ENCODE measurements at regions not wholly inside any gene's neighbourhood (a gene's known extent, or its start where the extent isn't known, plus 50 kb on each side); places are given as distances from the start of the nearest gene placed in this dataset.

DNA sequence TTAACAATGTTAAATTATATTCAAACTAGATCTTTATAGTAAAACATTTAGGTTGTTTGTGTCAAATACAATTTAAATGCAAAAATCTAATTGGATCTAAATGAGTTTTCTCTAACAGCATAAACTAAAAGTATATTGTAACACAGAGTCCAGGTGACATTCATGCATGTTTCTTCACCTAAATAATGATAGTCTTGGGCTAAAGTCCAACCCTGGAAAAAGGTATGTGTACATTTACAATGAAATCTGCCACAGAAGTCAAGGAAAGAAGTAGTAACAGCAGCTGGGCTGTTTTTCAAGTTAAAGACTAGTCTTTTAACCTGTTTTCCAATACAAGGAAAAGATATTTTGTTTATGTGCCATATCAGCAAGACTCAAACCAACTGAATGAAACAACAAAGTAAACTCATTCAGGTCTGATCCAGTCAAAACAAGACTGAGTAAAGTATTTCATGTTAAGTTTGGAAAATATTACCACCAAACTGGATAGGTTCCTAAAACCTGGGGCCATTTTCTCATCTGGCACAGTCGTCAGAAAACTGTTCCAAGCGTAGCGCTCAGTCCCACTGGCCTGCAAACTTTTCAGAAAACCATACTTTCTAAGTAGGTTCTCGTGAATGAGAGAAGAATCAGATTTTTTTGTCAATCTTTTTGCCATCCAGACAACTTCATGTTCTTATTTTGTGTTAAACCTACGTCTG lies 349.2 kb downstream of the HGF start:
- no peak for DNase-seq (ENCODE audit: low spot score)
- TF ChIP-seq, protein P1, sequence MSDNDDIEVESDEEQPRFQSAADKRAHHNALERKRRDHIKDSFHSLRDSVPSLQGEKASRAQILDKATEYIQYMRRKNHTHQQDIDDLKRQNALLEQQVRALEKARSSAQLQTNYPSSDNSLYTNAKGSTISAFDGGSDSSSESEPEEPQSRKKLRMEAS (IDR thresholded peaks at IDR 0.05): no peak
- TF ChIP-seq, protein P2, sequence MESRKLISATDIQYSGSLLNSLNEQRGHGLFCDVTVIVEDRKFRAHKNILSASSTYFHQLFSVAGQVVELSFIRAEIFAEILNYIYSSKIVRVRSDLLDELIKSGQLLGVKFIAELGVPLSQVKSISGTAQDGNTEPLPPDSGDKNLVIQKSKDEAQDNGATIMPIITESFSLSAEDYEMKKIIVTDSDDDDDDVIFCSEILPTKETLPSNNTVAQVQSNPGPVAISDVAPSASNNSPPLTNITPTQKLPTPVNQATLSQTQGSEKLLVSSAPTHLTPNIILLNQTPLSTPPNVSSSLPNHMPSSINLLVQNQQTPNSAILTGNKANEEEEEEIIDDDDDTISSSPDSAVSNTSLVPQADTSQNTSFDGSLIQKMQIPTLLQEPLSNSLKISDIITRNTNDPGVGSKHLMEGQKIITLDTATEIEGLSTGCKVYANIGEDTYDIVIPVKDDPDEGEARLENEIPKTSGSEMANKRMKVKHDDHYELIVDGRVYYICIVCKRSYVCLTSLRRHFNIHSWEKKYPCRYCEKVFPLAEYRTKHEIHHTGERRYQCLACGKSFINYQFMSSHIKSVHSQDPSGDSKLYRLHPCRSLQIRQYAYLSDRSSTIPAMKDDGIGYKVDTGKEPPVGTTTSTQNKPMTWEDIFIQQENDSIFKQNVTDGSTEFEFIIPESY (IDR thresholded peaks at IDR 0.05): no peak
- no peak for TF ChIP-seq NR2F2 (IDR thresholded peaks at IDR 0.05)
- no peak for TF ChIP-seq RXRA (IDR thresholded peaks at IDR 0.05)
- TF ChIP-seq EGR1 (IDR thresholded peaks at IDR 0.05; ENCODE audit: low read depth in 2 of 2): no peak
- TF ChIP-seq, protein P3, sequence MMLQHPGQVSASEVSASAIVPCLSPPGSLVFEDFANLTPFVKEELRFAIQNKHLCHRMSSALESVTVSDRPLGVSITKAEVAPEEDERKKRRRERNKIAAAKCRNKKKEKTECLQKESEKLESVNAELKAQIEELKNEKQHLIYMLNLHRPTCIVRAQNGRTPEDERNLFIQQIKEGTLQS (IDR thresholded peaks at IDR 0.05): no peak
- TF ChIP-seq RAD21 (IDR thresholded peaks at IDR 0.05): no peak
- TF ChIP-seq FOXA2 (IDR thresholded peaks at IDR 0.05): no peak
- no peak for TF ChIP-seq TAF1 (conservative IDR thresholded peaks at IDR 0.05)
- TF ChIP-seq, protein P4, sequence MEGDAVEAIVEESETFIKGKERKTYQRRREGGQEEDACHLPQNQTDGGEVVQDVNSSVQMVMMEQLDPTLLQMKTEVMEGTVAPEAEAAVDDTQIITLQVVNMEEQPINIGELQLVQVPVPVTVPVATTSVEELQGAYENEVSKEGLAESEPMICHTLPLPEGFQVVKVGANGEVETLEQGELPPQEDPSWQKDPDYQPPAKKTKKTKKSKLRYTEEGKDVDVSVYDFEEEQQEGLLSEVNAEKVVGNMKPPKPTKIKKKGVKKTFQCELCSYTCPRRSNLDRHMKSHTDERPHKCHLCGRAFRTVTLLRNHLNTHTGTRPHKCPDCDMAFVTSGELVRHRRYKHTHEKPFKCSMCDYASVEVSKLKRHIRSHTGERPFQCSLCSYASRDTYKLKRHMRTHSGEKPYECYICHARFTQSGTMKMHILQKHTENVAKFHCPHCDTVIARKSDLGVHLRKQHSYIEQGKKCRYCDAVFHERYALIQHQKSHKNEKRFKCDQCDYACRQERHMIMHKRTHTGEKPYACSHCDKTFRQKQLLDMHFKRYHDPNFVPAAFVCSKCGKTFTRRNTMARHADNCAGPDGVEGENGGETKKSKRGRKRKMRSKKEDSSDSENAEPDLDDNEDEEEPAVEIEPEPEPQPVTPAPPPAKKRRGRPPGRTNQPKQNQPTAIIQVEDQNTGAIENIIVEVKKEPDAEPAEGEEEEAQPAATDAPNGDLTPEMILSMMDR (IDR thresholded peaks at IDR 0.05; ENCODE audit: low read depth, low read length, missing input control): no peak
- no peak for TF ChIP-seq YY1 (IDR thresholded peaks at IDR 0.05)
- TF ChIP-seq, protein P5, sequence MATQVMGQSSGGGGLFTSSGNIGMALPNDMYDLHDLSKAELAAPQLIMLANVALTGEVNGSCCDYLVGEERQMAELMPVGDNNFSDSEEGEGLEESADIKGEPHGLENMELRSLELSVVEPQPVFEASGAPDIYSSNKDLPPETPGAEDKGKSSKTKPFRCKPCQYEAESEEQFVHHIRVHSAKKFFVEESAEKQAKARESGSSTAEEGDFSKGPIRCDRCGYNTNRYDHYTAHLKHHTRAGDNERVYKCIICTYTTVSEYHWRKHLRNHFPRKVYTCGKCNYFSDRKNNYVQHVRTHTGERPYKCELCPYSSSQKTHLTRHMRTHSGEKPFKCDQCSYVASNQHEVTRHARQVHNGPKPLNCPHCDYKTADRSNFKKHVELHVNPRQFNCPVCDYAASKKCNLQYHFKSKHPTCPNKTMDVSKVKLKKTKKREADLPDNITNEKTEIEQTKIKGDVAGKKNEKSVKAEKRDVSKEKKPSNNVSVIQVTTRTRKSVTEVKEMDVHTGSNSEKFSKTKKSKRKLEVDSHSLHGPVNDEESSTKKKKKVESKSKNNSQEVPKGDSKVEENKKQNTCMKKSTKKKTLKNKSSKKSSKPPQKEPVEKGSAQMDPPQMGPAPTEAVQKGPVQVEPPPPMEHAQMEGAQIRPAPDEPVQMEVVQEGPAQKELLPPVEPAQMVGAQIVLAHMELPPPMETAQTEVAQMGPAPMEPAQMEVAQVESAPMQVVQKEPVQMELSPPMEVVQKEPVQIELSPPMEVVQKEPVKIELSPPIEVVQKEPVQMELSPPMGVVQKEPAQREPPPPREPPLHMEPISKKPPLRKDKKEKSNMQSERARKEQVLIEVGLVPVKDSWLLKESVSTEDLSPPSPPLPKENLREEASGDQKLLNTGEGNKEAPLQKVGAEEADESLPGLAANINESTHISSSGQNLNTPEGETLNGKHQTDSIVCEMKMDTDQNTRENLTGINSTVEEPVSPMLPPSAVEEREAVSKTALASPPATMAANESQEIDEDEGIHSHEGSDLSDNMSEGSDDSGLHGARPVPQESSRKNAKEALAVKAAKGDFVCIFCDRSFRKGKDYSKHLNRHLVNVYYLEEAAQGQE (IDR thresholded peaks at IDR 0.05): no peak
- Histone ChIP-seq H3K27ac (ENCODE audit: low read depth in 1 of 2, low read length in 2 of 2) (no peak overlapping the region), H3K9me3 (ENCODE audit: control insufficient read depth in 4 of 4, low read length in 3 of 4) (no peaks in the 10 kb centered on the region), H3K27me3 (ENCODE audit: control insufficient read depth in 4 of 4, insufficient read depth in 4 of 4, low read length in 3 of 4) (no peaks in the 10 kb centered on the region), H3K4me1 (ENCODE audit: control insufficient read depth in 4 of 4, insufficient read depth in 4 of 4, low read length in 3 of 4) (no peaks in the 10 kb centered on the region), H3K36me3 (ENCODE audit: control insufficient read depth in 4 of 4, insufficient read depth in 3 of 4, low read depth in 1 of 4, low read length in 3 of 4) (no peaks in the 10 kb centered on the region), H3K4me3 (ENCODE audit: low read depth in 1 of 3, low read length in 3 of 3) (no peak overlapping the region), H3K9ac (ENCODE audit: low read depth in 1 of 2, low read length in 2 of 2) (no peak overlapping the region)
- 86% methylated on average over 5 of the region's 5 CpGs for WGBS

DNA sequence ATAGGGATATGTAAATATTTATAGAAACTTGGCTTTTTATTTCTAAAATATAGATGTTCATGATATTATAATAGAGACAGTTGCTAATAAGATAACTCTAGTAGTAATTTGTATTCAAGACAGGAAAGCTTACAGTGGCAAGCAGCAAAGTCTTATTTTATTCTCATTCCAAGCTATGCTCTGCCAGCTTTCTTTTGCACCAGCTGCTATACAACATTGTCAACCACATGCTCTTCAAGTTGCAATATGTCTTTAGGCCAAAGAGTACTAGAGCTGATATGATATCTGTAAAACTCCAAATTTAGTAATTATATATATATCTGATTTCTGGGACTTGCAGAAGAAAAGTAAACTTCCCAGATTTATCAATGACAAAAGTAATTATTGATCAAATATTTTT lies 350.1 kb downstream of the HGF start:
- Histone ChIP-seq H3K4me1 (ENCODE audit: control insufficient read depth in 4 of 4, insufficient read depth in 4 of 4, low read length in 3 of 4) (no peaks in the 10 kb centered on the region), H3K9ac (ENCODE audit: low read depth in 1 of 2, low read length in 2 of 2) (no peak overlapping the region), H3K4me3 (ENCODE audit: low read depth in 1 of 3, low read length in 3 of 3) (no peak overlapping the region), H3K27ac (ENCODE audit: low read depth in 1 of 2, low read length in 2 of 2) (no peak overlapping the region), H3K36me3 (ENCODE audit: control insufficient read depth in 4 of 4, insufficient read depth in 3 of 4, low read depth in 1 of 4, low read length in 3 of 4) (no peaks in the 10 kb centered on the region), H3K27me3 (ENCODE audit: control insufficient read depth in 4 of 4, insufficient read depth in 4 of 4, low read length in 3 of 4) (no peaks in the 10 kb centered on the region), H3K9me3 (ENCODE audit: control insufficient read depth in 4 of 4, low read length in 3 of 4) (no peaks in the 10 kb centered on the region)
- no peak for DNase-seq (ENCODE audit: low spot score)
- TF ChIP-seq NR2F2 (IDR thresholded peaks at IDR 0.05) (no peak), HNF4G (IDR thresholded peaks at IDR 0.05) (no peak), HNF4A (conservative IDR thresholded peaks at IDR 0.05) (no peak), FOXA1 (IDR thresholded peaks at IDR 0.05) (no peak), EGR1 (IDR thresholded peaks at IDR 0.05; ENCODE audit: low read depth in 2 of 2) (no peak), RAD21 (IDR thresholded peaks at IDR 0.05) (no peak), YY1 (IDR thresholded peaks at IDR 0.05) (no peak), TAF1 (conservative IDR thresholded peaks at IDR 0.05) (no peak), FOXA2 (IDR thresholded peaks at IDR 0.05) (no peak)
- TF ChIP-seq, protein P4 (IDR thresholded peaks at IDR 0.05; ENCODE audit: low read depth, low read length, missing input control): no peak
- TF ChIP-seq, protein P1 (IDR thresholded peaks at IDR 0.05): no peak
- TF ChIP-seq, protein P3 (IDR thresholded peaks at IDR 0.05): no peak
- TF ChIP-seq, protein P5 (IDR thresholded peaks at IDR 0.05): no peak
